SK-N-SH treated with all-trans-retinoic acid at 6 μM for 48 hours (cell line): ENCODE measurements at regions not wholly inside any gene's neighbourhood (a gene's known extent, or its start where the extent isn't known, plus 50 kb on each side); places are given as distances from the start of the nearest gene placed in this dataset.

Experiments used
- ATAC-seq: fragments of 200-7000 bp; cut with Tn5 transposase; 3 replicates; pipeline ENCODE4 v1.9.1; 2020; ENCODE audit warnings: mild to moderate bottlenecking, moderate library complexity
- ARNTL ChIP-seq: fragments of 450-650 bp; formaldehyde crosslinking; IDR thresholded peaks from 2 replicates; pipeline ENCODE4 v1.5.0; 2020; ENCODE audit warnings: low read depth, mild to moderate bottlenecking, moderate library complexity, borderline replicate concordance
- BACH2 ChIP-seq: fragments of 250-450 bp; sonication (Bioruptor Pico); IDR thresholded peaks from 2 replicates; pipeline ENCODE4 v1.9.0; 2021; ENCODE audit warnings: mild to moderate bottlenecking, borderline replicate concordance
- CSDC2 ChIP-seq: fragments of 250-450 bp; sonication (Bioruptor Pico); IDR thresholded peaks from 2 replicates; pipeline ENCODE4 v1.5.0; 2020; ENCODE audit warnings: mild to moderate bottlenecking, moderate library complexity
- ESRRG ChIP-seq: fragments of 250-450 bp; sonication (Bioruptor Pico); IDR thresholded peaks from 2 replicates; pipeline ENCODE4 v1.6.1; 2021; ENCODE audit warnings: mild to moderate bottlenecking
- GLIS3 ChIP-seq: fragments of 250-450 bp; sonication (Bioruptor Pico); IDR thresholded peaks from 2 replicates; pipeline ENCODE4 v1.5.0; 2020; ENCODE audit warnings: mild to moderate bottlenecking, moderate library complexity
- ISL1 ChIP-seq: fragments of 250-450 bp; sonication (Bioruptor Pico); IDR thresholded peaks from 2 replicates; pipeline ENCODE4 v2.1.2; 2022; ENCODE audit warnings: mild to moderate bottlenecking, moderate library complexity
- OSR1 ChIP-seq: fragments of 250-450 bp; sonication (Bioruptor Pico); IDR thresholded peaks from 2 replicates; pipeline ENCODE4 v1.8.0; 2022; ENCODE audit warnings: moderate library complexity, mild to moderate bottlenecking, inconsistent platforms
- PPARA ChIP-seq: fragments of 250-450 bp; sonication (Bioruptor Pico); IDR thresholded peaks from 2 replicates; pipeline ENCODE4 v1.5.0; 2020; ENCODE audit warnings: mild to moderate bottlenecking, borderline replicate concordance
- RARB ChIP-seq: fragments of 250-450 bp; sonication (Bioruptor Pico); IDR thresholded peaks from 2 replicates; pipeline ENCODE4 v1.8.0; 2021; ENCODE audit warnings: mild to moderate bottlenecking, moderate library complexity
- SNAI2 ChIP-seq: fragments of 250-450 bp; sonication (Bioruptor Pico); IDR thresholded peaks from 2 replicates; pipeline ENCODE4 v1.5.0; 2020; ENCODE audit warnings: mild to moderate bottlenecking, moderate library complexity
- TCF4 ChIP-seq: fragments of 250-450 bp; sonication (Bioruptor Pico); IDR thresholded peaks from 2 replicates; pipeline ENCODE4 v1.8.0; 2021; ENCODE audit warnings: mild to moderate bottlenecking, moderate library complexity, borderline replicate concordance
- ZC3H10 ChIP-seq: fragments of 250-450 bp; sonication (Bioruptor Pico); IDR thresholded peaks from 2 replicates; pipeline ENCODE4 v1.5.1; 2021; ENCODE audit warnings: mild to moderate bottlenecking, moderate library complexity
- ZFP3 ChIP-seq: fragments of 250-450 bp; sonication (Bioruptor Pico); IDR thresholded peaks from 2 replicates; pipeline ENCODE4 v1.5.0; 2020; ENCODE audit warnings: mild to moderate bottlenecking, moderate library complexity
- ZFP30 ChIP-seq: fragments of 450-650 bp; formaldehyde crosslinking; IDR thresholded peaks from 2 replicates; pipeline ENCODE4 v1.5.0; 2022; ENCODE audit warnings: mild to moderate bottlenecking, moderate library complexity
- ZNF565 ChIP-seq: fragments of 450-650 bp; formaldehyde crosslinking; conservative IDR thresholded peaks from 2 replicates; pipeline ENCODE4 v1.5.0; 2020; ENCODE audit warnings: low read depth, mild to moderate bottlenecking, moderate library complexity
- ZNF70 ChIP-seq: fragments of 450-650 bp; formaldehyde crosslinking; IDR thresholded peaks from 2 replicates; pipeline ENCODE4 v1.5.0; 2020; ENCODE audit warnings: mild to moderate bottlenecking, moderate library complexity
- TF ChIP-seq, protein P1 (sequence below): fragments of 250-450 bp; sonication (Bioruptor Pico); IDR thresholded peaks from 2 replicates; pipeline ENCODE4 v1.8.0; 2020; ENCODE audit warnings: mild to moderate bottlenecking, moderate library complexity, borderline replicate concordance
- TF ChIP-seq, protein P2 (sequence below): fragments of 250-450 bp; sonication (Bioruptor Pico); IDR thresholded peaks from 2 replicates; pipeline ENCODE4 v1.5.0; 2020; ENCODE audit warnings: mild to moderate bottlenecking, moderate library complexity
- TF ChIP-seq, protein P3 (sequence below): fragments of 250-450 bp; sonication (Bioruptor Pico); IDR thresholded peaks from 2 replicates; pipeline ENCODE4 v1.8.0; 2021; ENCODE audit warnings: low read depth, mild to moderate bottlenecking, moderate library complexity, borderline replicate concordance
- TF ChIP-seq, protein P4 (sequence below): fragments of 250-450 bp; sonication (Bioruptor Pico); IDR thresholded peaks from 2 replicates; pipeline ENCODE4 v1.5.1; 2020; ENCODE audit warnings: low read depth, mild to moderate bottlenecking, moderate library complexity
- TF ChIP-seq, protein P5 (sequence below): fragments of 250-450 bp; sonication (Bioruptor Pico); IDR thresholded peaks from 2 replicates; pipeline ENCODE4 v1.5.1; 2021; ENCODE audit warnings: mild to moderate bottlenecking, moderate library complexity

DNA sequence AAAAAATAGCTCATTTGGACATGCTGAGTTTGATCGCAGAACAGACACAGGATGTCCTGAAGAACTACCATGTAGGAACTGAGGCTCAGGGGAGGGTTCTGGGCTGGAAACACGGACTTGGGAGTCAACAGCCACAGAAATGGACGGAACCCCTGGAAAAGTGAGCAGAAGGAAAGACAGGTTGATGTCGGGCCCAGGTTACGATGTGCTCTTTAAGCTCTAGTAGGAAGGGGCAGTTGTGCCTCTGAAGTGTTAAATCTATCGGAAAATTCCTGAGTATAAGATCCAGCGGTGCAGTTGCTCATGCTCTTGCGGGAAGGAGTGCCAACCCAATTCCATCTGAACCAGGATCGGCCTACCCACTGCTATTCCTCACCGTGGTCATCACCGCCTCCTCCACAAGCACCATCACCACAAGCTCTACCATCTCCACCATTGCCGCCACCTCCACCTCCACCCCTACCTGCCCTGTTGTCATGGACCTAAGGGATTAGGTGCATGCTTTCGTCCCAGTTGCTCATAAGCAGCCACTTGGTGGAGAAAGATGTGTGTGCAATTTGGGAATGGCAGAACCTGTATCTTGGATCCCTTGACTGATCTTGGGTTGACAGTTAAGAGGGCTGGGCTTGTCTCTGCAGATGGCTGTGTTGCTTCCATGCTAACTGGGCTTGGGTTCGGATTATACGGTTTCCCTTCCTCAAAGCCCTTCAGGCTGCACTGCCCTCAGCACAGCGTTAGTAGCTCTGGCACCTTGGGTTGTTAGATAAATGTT is 108.5 kb downstream of the ASB7 start:
- no peak for ATAC-seq
- TF ChIP-seq BACH2 (CRISPR knock-in tag) (no peak), ISL1 (CRISPR knock-in tag) (no peak), ZNF70 (CRISPR knock-in tag) (no peak), OSR1 (CRISPR knock-in tag) (no peak), ZNF565 (no peak), ZFP30 (CRISPR knock-in tag) (no peak), ZFP3 (CRISPR knock-in tag) (no peak)
- TF ChIP-seq, protein P1, sequence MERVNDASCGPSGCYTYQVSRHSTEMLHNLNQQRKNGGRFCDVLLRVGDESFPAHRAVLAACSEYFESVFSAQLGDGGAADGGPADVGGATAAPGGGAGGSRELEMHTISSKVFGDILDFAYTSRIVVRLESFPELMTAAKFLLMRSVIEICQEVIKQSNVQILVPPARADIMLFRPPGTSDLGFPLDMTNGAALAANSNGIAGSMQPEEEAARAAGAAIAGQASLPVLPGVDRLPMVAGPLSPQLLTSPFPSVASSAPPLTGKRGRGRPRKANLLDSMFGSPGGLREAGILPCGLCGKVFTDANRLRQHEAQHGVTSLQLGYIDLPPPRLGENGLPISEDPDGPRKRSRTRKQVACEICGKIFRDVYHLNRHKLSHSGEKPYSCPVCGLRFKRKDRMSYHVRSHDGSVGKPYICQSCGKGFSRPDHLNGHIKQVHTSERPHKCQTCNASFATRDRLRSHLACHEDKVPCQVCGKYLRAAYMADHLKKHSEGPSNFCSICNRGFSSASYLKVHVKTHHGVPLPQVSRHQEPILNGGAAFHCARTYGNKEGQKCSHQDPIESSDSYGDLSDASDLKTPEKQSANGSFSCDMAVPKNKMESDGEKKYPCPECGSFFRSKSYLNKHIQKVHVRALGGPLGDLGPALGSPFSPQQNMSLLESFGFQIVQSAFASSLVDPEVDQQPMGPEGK (CRISPR knock-in tag) = no peak
- TF ChIP-seq, protein P2, sequence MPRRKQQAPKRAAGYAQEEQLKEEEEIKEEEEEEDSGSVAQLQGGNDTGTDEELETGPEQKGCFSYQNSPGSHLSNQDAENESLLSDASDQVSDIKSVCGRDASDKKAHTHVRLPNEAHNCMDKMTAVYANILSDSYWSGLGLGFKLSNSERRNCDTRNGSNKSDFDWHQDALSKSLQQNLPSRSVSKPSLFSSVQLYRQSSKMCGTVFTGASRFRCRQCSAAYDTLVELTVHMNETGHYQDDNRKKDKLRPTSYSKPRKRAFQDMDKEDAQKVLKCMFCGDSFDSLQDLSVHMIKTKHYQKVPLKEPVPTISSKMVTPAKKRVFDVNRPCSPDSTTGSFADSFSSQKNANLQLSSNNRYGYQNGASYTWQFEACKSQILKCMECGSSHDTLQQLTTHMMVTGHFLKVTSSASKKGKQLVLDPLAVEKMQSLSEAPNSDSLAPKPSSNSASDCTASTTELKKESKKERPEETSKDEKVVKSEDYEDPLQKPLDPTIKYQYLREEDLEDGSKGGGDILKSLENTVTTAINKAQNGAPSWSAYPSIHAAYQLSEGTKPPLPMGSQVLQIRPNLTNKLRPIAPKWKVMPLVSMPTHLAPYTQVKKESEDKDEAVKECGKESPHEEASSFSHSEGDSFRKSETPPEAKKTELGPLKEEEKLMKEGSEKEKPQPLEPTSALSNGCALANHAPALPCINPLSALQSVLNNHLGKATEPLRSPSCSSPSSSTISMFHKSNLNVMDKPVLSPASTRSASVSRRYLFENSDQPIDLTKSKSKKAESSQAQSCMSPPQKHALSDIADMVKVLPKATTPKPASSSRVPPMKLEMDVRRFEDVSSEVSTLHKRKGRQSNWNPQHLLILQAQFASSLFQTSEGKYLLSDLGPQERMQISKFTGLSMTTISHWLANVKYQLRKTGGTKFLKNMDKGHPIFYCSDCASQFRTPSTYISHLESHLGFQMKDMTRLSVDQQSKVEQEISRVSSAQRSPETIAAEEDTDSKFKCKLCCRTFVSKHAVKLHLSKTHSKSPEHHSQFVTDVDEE = no peak

DNA sequence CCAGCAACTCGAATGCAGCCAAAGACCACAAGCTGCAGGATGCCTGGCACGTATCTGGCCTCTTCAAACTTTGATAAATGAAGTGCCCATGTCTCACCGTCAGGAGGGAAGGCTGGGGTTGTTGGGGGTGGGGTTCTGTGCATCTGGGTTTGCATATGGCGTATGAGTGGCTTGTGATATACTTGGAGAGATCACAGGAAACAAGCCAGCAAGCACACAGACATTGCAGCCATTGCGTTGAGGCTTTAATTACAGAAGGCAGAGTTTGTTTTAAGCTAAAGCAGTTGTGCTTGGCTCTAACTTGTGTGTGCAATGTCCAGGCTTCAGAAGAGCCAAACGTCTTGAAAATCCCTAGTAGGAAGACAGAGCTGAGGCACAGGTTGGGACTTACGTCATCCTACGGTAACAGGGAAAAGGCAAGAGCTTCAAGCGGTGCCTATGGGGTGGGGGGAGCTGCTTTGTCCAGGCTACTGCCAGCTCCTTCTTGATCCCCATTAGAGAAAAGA is 109.2 kb downstream of the ASB7 start:
- ATAC-seq = no peak
- TF ChIP-seq ZFP30 (CRISPR knock-in tag) = no peak
- no peak for TF ChIP-seq ESRRG (CRISPR knock-in tag)
- TF ChIP-seq, protein P3, sequence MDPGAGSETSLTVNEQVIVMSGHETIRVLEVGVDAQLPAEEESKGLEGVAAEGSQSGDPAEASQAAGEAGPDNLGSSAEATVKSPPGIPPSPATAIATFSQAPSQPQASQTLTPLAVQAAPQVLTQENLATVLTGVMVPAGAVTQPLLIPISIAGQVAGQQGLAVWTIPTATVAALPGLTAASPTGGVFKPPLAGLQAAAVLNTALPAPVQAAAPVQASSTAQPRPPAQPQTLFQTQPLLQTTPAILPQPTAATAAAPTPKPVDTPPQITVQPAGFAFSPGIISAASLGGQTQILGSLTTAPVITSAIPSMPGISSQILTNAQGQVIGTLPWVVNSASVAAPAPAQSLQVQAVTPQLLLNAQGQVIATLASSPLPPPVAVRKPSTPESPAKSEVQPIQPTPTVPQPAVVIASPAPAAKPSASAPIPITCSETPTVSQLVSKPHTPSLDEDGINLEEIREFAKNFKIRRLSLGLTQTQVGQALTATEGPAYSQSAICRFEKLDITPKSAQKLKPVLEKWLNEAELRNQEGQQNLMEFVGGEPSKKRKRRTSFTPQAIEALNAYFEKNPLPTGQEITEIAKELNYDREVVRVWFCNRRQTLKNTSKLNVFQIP (CRISPR knock-in tag) = no peak
- TF ChIP-seq, protein P4, sequence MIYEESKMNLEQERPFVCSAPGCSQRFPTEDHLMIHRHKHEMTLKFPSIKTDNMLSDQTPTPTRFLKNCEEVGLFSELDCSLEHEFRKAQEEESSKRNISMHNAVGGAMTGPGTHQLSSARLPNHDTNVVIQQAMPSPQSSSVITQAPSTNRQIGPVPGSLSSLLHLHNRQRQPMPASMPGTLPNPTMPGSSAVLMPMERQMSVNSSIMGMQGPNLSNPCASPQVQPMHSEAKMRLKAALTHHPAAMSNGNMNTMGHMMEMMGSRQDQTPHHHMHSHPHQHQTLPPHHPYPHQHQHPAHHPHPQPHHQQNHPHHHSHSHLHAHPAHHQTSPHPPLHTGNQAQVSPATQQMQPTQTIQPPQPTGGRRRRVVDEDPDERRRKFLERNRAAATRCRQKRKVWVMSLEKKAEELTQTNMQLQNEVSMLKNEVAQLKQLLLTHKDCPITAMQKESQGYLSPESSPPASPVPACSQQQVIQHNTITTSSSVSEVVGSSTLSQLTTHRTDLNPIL (CRISPR knock-in tag) = no peak
- TF ChIP-seq ZC3H10 (CRISPR knock-in tag) = no peak
- TF ChIP-seq BACH2 (CRISPR knock-in tag) = no peak
- no peak for TF ChIP-seq PPARA (CRISPR knock-in tag)
- no peak for TF ChIP-seq TCF4
- no peak for TF ChIP-seq SNAI2 (CRISPR knock-in tag)
- TF ChIP-seq RARB (CRISPR knock-in tag) = no peak
- no peak for TF ChIP-seq GLIS3 (CRISPR knock-in tag)
- no peak for TF ChIP-seq CSDC2 (CRISPR knock-in tag)
- TF ChIP-seq, protein P5, sequence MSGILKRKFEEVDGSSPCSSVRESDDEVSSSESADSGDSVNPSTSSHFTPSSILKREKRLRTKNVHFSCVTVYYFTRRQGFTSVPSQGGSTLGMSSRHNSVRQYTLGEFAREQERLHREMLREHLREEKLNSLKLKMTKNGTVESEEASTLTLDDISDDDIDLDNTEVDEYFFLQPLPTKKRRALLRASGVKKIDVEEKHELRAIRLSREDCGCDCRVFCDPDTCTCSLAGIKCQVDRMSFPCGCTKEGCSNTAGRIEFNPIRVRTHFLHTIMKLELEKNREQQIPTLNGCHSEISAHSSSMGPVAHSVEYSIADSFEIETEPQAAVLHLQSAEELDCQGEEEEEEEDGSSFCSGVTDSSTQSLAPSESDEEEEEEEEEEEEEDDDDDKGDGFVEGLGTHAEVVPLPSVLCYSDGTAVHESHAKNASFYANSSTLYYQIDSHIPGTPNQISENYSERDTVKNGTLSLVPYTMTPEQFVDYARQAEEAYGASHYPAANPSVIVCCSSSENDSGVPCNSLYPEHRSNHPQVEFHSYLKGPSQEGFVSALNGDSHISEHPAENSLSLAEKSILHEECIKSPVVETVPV (CRISPR knock-in tag) = no peak
- TF ChIP-seq ZFP3 (CRISPR knock-in tag) = no peak
- no peak for TF ChIP-seq ISL1 (CRISPR knock-in tag)

DNA sequence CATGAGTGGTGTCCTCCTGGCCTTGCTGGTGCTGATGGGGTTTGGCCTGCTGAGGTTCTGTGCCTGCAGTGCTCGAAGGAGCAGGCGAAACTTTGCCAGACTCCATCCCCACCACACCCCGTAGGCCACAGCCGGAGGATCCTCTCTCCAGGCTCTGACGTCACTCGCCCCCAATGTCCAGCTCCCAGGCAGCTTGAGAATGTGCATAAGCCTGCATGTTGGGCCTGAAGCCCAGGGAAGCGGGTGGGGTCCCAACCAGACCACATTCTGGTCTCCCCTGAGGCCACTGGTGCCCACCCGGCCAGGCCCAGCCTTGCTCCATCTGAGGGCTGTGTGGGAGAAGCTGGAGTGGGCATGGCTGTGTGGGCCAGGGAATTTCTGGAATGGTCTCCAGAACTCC is 109.8 kb downstream of the ASB7 start:
- ATAC-seq = no peak
- TF ChIP-seq ARNTL (CRISPR knock-in tag) = no peak
- TF ChIP-seq, protein P3 (CRISPR knock-in tag) = no peak
- TF ChIP-seq ESRRG (CRISPR knock-in tag) = no peak
- TF ChIP-seq ISL1 (CRISPR knock-in tag) = no peak
- TF ChIP-seq ZNF565 = no peak
- TF ChIP-seq TCF4 = no peak
- no peak for TF ChIP-seq ZNF70 (CRISPR knock-in tag)
- TF ChIP-seq OSR1 (CRISPR knock-in tag) = no peak
- TF ChIP-seq, protein P2 = no peak
